Tibial artery (tissue), 4 donors: ENCODE measurements at regions not wholly inside any gene's neighbourhood (a gene's known extent, or its start where the extent isn't known, plus 50 kb on each side); places are given as distances from the start of the nearest gene placed in this dataset.

Source experiments
- DNase-seq, 2 donors: peaks; one replicate each; pipeline ENCODE4 v3.0.0-alpha.2; 2019
- H3K27ac ChIP-seq, 2 donors: fragments of 200-600 bp; sonication (generic) in 1 of 2; 1 replicate in 1 of 2; 2 replicates in 1 of 2; pipeline ENCODE4 v1.5.1; 2018 to 2019; ENCODE audit warnings: mild to moderate bottlenecking in 1 of 2
- H3K27me3 ChIP-seq, 2 donors: fragments of 200-600 bp; sonication (generic) in 1 of 2; one replicate each; pipeline versions ENCODE4 v1.5.1 to v1.6.0; 2016 to 2019
- H3K36me3 ChIP-seq, 3 donors: fragments of 200-600 bp; sonication (generic) in 2 of 3; one replicate each; pipeline ENCODE4 v1.5.1; 2016 to 2019; ENCODE audit warnings: mild to moderate bottlenecking in 2 of 3
- H3K4me1 ChIP-seq, 4 donors: fragments of 200-600 bp; sonication (generic) in 2 of 4; 1 replicate in 3 of 4; 2 replicates in 1 of 4; pipeline ENCODE4 v1.5.1; 2016 to 2019
- H3K4me3 ChIP-seq, 2 donors: fragments of 200-600 bp; sonication (generic) in 1 of 2; 1 replicate in 1 of 2; 2 replicates in 1 of 2; pipeline ENCODE4 v1.5.1; 2018 to 2019; ENCODE audit warnings: mild to moderate bottlenecking in 2 of 2
- H3K9me3 ChIP-seq, 3 donors: fragments of 200-600 bp; sonication (generic) in 1 of 3; one replicate each; pipeline ENCODE4 v1.5.1; 2016 to 2019
- CTCF ChIP-seq, 2 experiments: fragments of 200-600 bp in 1 of 2; fragments of 450-650 bp in 1 of 2; IDR thresholded peaks; one replicate each; pipeline ENCODE4 v1.5.1; 2017 to 2019; ENCODE audit warnings: antibody characterized with exemption in 2 of 2, mild to moderate bottlenecking in 1 of 2, moderate library complexity in 1 of 2
- intact Hi-C: fragments of 100-400 bp; cut with DNase I; formaldehyde crosslinking; loops from one replicate; pipeline ENCODE4 v1.15.0; 2023; ENCODE audit warnings: low total_unique reads

DNA sequence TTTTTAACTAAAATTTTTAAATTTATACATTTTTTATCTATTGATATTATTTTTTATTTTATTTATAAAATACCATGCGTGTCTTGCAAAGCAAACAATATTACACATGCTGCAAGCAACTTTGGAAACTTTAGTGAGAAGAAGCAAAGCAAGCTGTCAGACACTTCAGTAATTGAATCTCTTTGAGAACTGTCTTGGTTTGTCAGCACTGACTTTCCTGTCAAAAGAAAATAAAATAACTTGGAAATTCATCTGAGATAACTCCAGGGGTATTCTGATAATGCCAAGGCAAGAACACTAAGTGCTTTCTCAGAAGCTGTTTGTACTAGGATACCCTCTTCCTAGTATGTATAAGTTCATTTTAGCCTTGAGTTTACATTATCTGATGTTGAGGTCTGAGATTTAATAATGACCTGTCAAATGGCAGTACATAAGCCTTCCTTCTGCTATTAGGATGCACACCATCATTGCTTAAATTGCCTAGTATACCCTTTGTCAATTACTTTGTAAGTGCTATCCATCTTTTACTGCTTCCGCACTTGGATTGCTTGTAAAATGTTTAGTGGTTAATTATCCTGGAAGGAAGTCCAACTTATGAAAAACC lies 624.2 kb upstream of the AGA start:
- Histone ChIP-seq H3K27me3 (no peaks in the 10 kb centered on the region), H3K4me1 (no peaks in the 10 kb centered on the region), H3K9me3 (no peaks in the 10 kb centered on the region), H3K36me3 (no peaks in the 10 kb centered on the region), H3K27ac (no peak overlapping the region), H3K4me3 (no peak overlapping the region)
- no peak for DNase-seq
- TF ChIP-seq CTCF (IDR thresholded peaks at IDR 0.05): no peak
- intact Hi-C loops: no loop called here

DNA sequence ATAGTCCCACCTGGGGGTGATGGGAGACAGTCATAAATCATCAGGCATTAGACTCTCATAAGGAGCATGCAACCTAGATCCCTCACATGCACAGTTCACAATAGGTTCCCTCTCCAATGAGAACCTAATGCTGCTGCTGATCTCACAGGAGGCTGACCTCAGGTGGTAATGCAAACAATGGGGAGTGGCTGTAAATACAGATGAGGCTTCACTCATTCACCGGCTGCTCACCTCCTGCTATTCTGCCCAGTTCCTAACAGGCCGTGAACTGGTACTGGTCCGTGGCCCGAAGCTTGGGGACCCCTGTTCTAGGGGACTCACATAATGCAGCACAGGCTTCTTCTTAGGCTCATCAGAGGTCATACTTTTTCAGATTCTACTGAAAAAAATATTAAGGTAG lies 625.9 kb upstream of the AGA start:
- DNase-seq: no peak
- Histone ChIP-seq H3K36me3 (no peaks in the 10 kb centered on the region), H3K27me3 (no peaks in the 10 kb centered on the region), H3K4me1 (no peaks in the 10 kb centered on the region), H3K4me3 (no peak overlapping the region), H3K9me3 (no peaks in the 10 kb centered on the region), H3K27ac (no peak overlapping the region)
- intact Hi-C loops: no loop called here
- TF ChIP-seq CTCF (IDR thresholded peaks at IDR 0.05): no peak

- Histone ChIP-seq H3K9me3 (no peaks in the 10 kb centered on the region), H3K4me3 (no peak overlapping the region), H3K36me3 (no peaks in the 10 kb centered on the region), H3K27ac (no peak overlapping the region), H3K27me3 (no peaks in the 10 kb centered on the region), H3K4me1 (no peaks in the 10 kb centered on the region)
- no peak for TF ChIP-seq CTCF (IDR thresholded peaks at IDR 0.05)
- DNase-seq: no peak
- intact Hi-C loops: no loop called here
These were observed 627.9 kb upstream of the AGA start for GRCh38 chr4:178070163-178070562.

GRCh38 chr4:178080312-178080711 lies 638.1 kb upstream of the AGA start:
- H3K4me3 ChIP-seq: no peak overlapping the region
- H3K27me3 ChIP-seq: no peaks in the 10 kb centered on the region
- no peaks in the 10 kb centered on the region for H3K9me3 ChIP-seq
- H3K4me1 ChIP-seq: no peaks in the 10 kb centered on the region
- TF ChIP-seq CTCF (IDR thresholded peaks at IDR 0.05): no peak
- intact Hi-C loops: no loop called here
- no peaks in the 10 kb centered on the region for H3K36me3 ChIP-seq
- H3K27ac ChIP-seq: no peak overlapping the region
- no peak for DNase-seq

DNA sequence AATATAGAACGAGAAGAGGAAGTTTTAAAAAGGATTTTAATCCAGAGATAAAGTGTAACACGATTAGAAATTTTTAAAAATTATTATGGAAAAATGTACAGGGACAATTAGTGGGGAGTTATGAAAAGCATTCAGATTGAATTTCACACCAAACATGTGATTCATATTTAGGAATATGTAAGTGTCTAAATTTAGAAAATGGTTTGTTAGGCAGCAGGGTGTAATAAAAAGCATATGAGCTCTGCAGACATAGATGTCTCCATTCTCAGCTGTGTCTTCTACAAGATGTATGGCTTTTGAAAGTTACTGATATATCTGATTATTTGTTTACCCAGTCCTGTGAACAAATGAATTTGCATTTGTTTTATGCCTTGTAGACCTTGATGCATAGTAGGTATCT lies 638.9 kb upstream of the AGA start:
- Histone ChIP-seq H3K9me3 (no peaks in the 10 kb centered on the region), H3K36me3 (no peaks in the 10 kb centered on the region), H3K4me1 (no peaks in the 10 kb centered on the region), H3K4me3 (no peak overlapping the region), H3K27ac (no peak overlapping the region), H3K27me3 (no peaks in the 10 kb centered on the region)
- no peak for DNase-seq
- intact Hi-C loops: no loop called here
- TF ChIP-seq CTCF (IDR thresholded peaks at IDR 0.05): no peak

DNA sequence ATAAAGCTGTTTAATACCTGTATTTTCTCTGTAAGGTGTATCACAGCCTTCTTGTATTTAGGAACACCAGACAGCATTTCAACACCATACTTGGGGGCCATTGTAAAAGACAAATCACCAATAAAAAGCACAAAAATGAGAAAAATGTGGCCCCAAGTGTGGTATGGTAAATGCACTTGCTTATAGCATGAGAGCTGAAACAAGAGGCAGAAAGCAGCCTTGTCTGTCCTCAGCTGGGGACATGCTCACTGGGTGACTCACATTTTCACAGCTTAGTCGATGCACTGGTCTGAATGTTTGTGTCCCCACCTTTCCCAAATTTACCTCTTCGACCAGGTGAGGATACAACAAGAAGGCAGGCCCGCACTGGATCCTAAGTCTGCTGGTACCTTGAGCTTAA lies 639.7 kb upstream of the AGA start:
- intact Hi-C loops: no loop called here
- Histone ChIP-seq H3K4me3 (no peak overlapping the region), H3K27me3 (no peaks in the 10 kb centered on the region), H3K27ac (no peak overlapping the region), H3K9me3 (no peaks in the 10 kb centered on the region), H3K4me1 (no peaks in the 10 kb centered on the region), H3K36me3 (no peaks in the 10 kb centered on the region)
- DNase-seq: no peak
- no peak for TF ChIP-seq CTCF (IDR thresholded peaks at IDR 0.05)
